AG04449 (cell line): ENCODE measurements at regions not wholly inside any gene's neighbourhood (a gene's known extent, or its start where the extent isn't known, plus 50 kb on each side); places are given as distances from the start of the nearest gene placed in this dataset.

ENCODE experiments used
- CTCF ChIA-PET: fragments of 350-600 bp; formaldehyde crosslinking; extraction: SDS; loops from one replicate; lab custom pipeline; 2021; ENCODE audit warnings: antibody characterized with exemption; lab: Yijun Ruan, JAX
- POLR2A ChIA-PET: fragments of 400-600, 350-600 bp; formaldehyde crosslinking; extraction: SDS; loops from one replicate; lab custom pipeline; 2020; ENCODE audit warnings: antibody characterized with exemption, inconsistent platforms; lab: Yijun Ruan, JAX
- DNase-seq: peaks from one replicate; pipeline ENCODE4 v3.0.0-alpha.2; 2010; ENCODE audit warnings: low read depth, low spot score
- H3K4me3 ChIP-seq: 2 replicates; pipeline ENCODE4 v1.5.1; 2011; ENCODE audit warnings: low read depth, mild to moderate bottlenecking, control low read depth, low read length
- CTCF ChIP-seq: IDR thresholded peaks from one replicate; pipeline ENCODE4 v1.5.1; 2011; ENCODE audit warnings: mild to moderate bottlenecking, moderate library complexity, low read length, control low read depth, inconsistent platforms; ENCODE audit not compliant: insufficient read depth; ENCODE audit errors: missing control alignments

DNA sequence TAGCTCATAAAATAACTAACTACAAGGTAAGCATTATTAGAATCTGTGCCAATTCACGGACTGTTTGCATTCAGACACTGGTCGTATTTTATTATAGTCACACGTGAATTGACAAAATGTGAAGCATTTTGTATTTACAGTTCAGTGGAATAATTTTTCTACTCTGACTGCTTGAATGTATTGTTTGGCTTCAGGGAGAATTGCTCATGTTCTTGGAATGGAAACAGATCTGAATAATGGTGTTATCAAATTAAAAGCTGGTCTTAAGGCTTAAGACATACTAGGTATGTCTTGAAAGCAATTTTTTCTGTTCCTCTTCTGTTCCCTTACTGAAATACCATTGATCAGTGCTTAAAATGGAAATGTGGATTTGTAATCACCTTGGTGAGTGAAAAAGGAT lies 543.7 kb upstream of the TLE4 start:
- POLR2A ChIA-PET: interaction anchor here (0.8 kb wide), 1 partner anchor 12 kb away, joined by 3 read pairs; no protein-coding TSS in a partner anchor
- H3K4me3 ChIP-seq: no peak overlapping the region
- no peak for TF ChIP-seq CTCF
- CTCF ChIA-PET: interaction anchor here (0.7 to 1.1 kb wide), 3 partner anchors 9 to 102 kb away, joined by 3 read pairs; no protein-coding TSS in a partner anchor
- DNase-seq: no peak

GRCh38 chr9:79034583-79034982 lies 537.2 kb upstream of the TLE4 start:
- no peak for DNase-seq
- TF ChIP-seq CTCF: no peak
- H3K4me3 ChIP-seq: no peak overlapping the region
- ChIA-PET CTCF (no interaction called here), POLR2A (no interaction called here)

- ChIA-PET POLR2A (no interaction called here), CTCF (interaction anchor here (1.1 kb wide), 1 partner anchor 10 kb away, joined by 3 read pairs; no protein-coding TSS in a partner anchor)
Observed at GRCh38 chr9:79037338-79037737, 534.4 kb upstream of the TLE4 start.

DNA sequence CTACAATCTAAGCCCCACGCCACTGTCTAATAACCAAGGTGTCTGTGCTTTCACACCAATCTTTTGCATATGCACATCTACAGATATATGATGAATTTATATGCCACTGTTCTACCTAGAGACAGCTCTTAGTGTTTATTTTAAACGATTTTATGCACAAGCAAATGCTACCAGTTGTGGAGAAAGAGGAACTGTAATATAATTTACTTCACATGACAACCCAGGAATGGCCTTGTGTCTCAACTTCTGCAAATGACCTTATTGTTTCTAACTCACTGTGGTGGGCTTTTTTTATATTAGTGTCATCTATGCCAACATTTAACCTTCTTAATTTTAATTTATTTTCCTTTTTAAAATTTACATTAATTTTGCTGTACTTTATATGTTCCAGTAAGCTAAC lies 531.1 kb upstream of the TLE4 start:
- ChIA-PET POLR2A (interaction anchor here (0.8 kb wide), 1 partner anchor 12 kb away, joined by 3 read pairs; no protein-coding TSS in a partner anchor), CTCF (no interaction called here)
- DNase-seq: no peak
- no peak for TF ChIP-seq CTCF
- no peak overlapping the region for H3K4me3 ChIP-seq

More at GRCh38 chr9:79037338-79037737, 534.4 kb upstream of the TLE4 start:
- TF ChIP-seq CTCF: no peak
- H3K4me3 ChIP-seq: no peak overlapping the region
- no peak for DNase-seq

GRCh38 chr9:79041266-79041665 lies 530.5 kb upstream of the TLE4 start:
- CTCF ChIA-PET: no interaction called here
- no peak for TF ChIP-seq CTCF

GRCh38 chr9:79043916-79044315 lies 527.8 kb upstream of the TLE4 start:
- no peak for DNase-seq
- TF ChIP-seq CTCF: no peak
- POLR2A ChIA-PET: interaction anchor here (0.7 kb wide), 1 partner anchor 10 kb away, joined by 3 read pairs; no protein-coding TSS in a partner anchor
- CTCF ChIA-PET: interaction anchor here (0.9 to 1.2 kb wide), 2 partner anchors 12 to 18 kb away, joined by 3 read pairs; no protein-coding TSS in a partner anchor
- H3K4me3 ChIP-seq: no peak overlapping the region

More at GRCh38 chr9:79041266-79041665, 530.5 kb upstream of the TLE4 start:
- POLR2A ChIA-PET: no interaction called here
- H3K4me3 ChIP-seq: no peak overlapping the region
- DNase-seq: no peak
